Mesenchymal stem cell (in vitro differentiated cells and primary cell): ENCODE measurements at regions not wholly inside any gene's neighbourhood (a gene's known extent, or its start where the extent isn't known, plus 50 kb on each side); places are given as distances from the start of the nearest gene placed in this dataset.

Source experiments
- DNase-seq: peaks from one replicate; pipeline ENCODE4 v3.0.0-alpha.2; 2013
- H2AFZ ChIP-seq: one replicate; pipeline ENCODE4 v1.6.1; 2013; ENCODE audit warnings: low read depth, mild to moderate bottlenecking, control low read depth, inconsistent platforms, low read length, moderate library complexity
- H2AK5ac ChIP-seq: 2 replicates; pipeline ENCODE4 v1.6.1; 2013; ENCODE audit warnings: low read length, moderate library complexity, mild to moderate bottlenecking, inconsistent platforms; ENCODE audit not compliant: severe bottlenecking
- H2BK120ac ChIP-seq: one replicate; pipeline ENCODE4 v1.6.1; 2013; ENCODE audit warnings: low read depth, mild to moderate bottlenecking, inconsistent platforms, low read length, moderate library complexity
- H2BK12ac ChIP-seq, 2 experiments: one replicate each; pipeline ENCODE4 v1.6.1; 2013; ENCODE audit warnings: inconsistent platforms in 2 of 2, low read length in 2 of 2, mild to moderate bottlenecking in 2 of 2, moderate library complexity in 2 of 2, control low read depth in 1 of 2
- H2BK15ac ChIP-seq: one replicate; pipeline ENCODE4 v1.6.1; 2013; ENCODE audit warnings: mild to moderate bottlenecking, low read depth, inconsistent platforms; ENCODE audit not compliant: poor library complexity, severe bottlenecking
- H2BK5ac ChIP-seq: 2 replicates; pipeline ENCODE4 v1.6.1; 2013; ENCODE audit warnings: low read depth, mild to moderate bottlenecking, low read length, control low read depth, inconsistent platforms; ENCODE audit not compliant: poor library complexity, severe bottlenecking
- H3K14ac ChIP-seq, 2 experiments: one replicate each; pipeline ENCODE4 v1.6.1; 2013; ENCODE audit warnings: inconsistent platforms in 2 of 2, low read length in 2 of 2, control low read depth in 1 of 2, mild to moderate bottlenecking in 1 of 2, moderate library complexity in 1 of 2
- H3K18ac ChIP-seq, 2 experiments: one replicate each; pipeline ENCODE4 v1.6.1; 2013; ENCODE audit warnings: inconsistent platforms in 2 of 2, low read length in 2 of 2, control low read depth in 1 of 2, low read depth in 1 of 2, mild to moderate bottlenecking in 1 of 2
- H3K23ac ChIP-seq, 2 experiments: one replicate each; pipeline ENCODE4 v1.6.1; 2013; ENCODE audit warnings: inconsistent platforms in 2 of 2, low read length in 2 of 2, mild to moderate bottlenecking in 2 of 2, moderate library complexity in 2 of 2, control low read depth in 1 of 2
- H3K27ac ChIP-seq: 2 replicates; pipeline ENCODE4 v1.5.1; 2013; ENCODE audit warnings: mild to moderate bottlenecking, moderate library complexity, low read length, control low read depth, inconsistent platforms; ENCODE audit not compliant: poor library complexity, severe bottlenecking
- H3K27me3 ChIP-seq, 2 experiments: 2 replicates each; pipeline versions ENCODE4 v1.6.1 to v1.7.0; 2013; ENCODE audit warnings: low read length in 2 of 2, mild to moderate bottlenecking in 2 of 2, moderate library complexity in 2 of 2, control low read depth in 1 of 2, inconsistent platforms in 1 of 2; ENCODE audit not compliant: control insufficient read depth in 1 of 2, insufficient read depth in 1 of 2
- H3K36me3 ChIP-seq, 2 experiments: 2 replicates each; pipeline versions ENCODE4 v1.6.1 to v1.7.0; 2013; ENCODE audit warnings: low read length in 2 of 2, control low read depth in 1 of 2, inconsistent platforms in 1 of 2, low read depth in 1 of 2, mild to moderate bottlenecking in 1 of 2; ENCODE audit not compliant: insufficient read depth in 2 of 2, control insufficient read depth in 1 of 2
- H3K4ac ChIP-seq, 2 experiments: one replicate each; pipeline ENCODE4 v1.6.1; 2013; ENCODE audit warnings: inconsistent platforms in 2 of 2, low read length in 2 of 2, mild to moderate bottlenecking in 2 of 2, moderate library complexity in 2 of 2, control low read depth in 1 of 2, low read depth in 1 of 2
- H3K4me1 ChIP-seq: 2 replicates; pipeline ENCODE4 v1.6.1; 2013; ENCODE audit warnings: low read depth, low read length, control low read depth; ENCODE audit not compliant: control insufficient read depth, insufficient read depth
- H3K4me2 ChIP-seq: 2 replicates; pipeline ENCODE4 v1.6.1; 2013; ENCODE audit warnings: low read length, mild to moderate bottlenecking, inconsistent platforms; ENCODE audit not compliant: poor library complexity, severe bottlenecking
- H3K4me3 ChIP-seq, 2 experiments: 2 replicates each; pipeline versions ENCODE4 v1.5.1 to v1.7.0; 2013; ENCODE audit warnings: low read length in 2 of 2, mild to moderate bottlenecking in 2 of 2, control low read depth in 1 of 2, low read depth in 1 of 2; ENCODE audit not compliant: insufficient read depth in 1 of 2
- H3K79me1 ChIP-seq: replicated peaks from 2 replicates; pipeline ENCODE4 v1.6.1; 2013; ENCODE audit warnings: mild to moderate bottlenecking, control low read depth, low read length, inconsistent platforms; ENCODE audit not compliant: poor library complexity, severe bottlenecking
- H3K9ac ChIP-seq: 2 replicates; pipeline ENCODE4 v1.7.0; 2013; ENCODE audit warnings: mild to moderate bottlenecking, low read length, moderate library complexity
- H3K9me3 ChIP-seq: 2 replicates; pipeline ENCODE4 v1.7.0; 2013; ENCODE audit warnings: mild to moderate bottlenecking, low read length; ENCODE audit not compliant: control insufficient read depth
- H4K8ac ChIP-seq: one replicate; pipeline ENCODE4 v1.6.1; 2013; ENCODE audit warnings: inconsistent platforms, mild to moderate bottlenecking, low read length, moderate library complexity
- H4K91ac ChIP-seq: one replicate; pipeline ENCODE4 v1.6.1; 2013; ENCODE audit warnings: mild to moderate bottlenecking, low read length, inconsistent platforms
- WGBS: methylation state at CpG from one replicate; pipeline ENCODE4 v1.1.7; 2013; ENCODE audit warnings: mixed read lengths; 5-methylcytosine and 5-hydroxymethylcytosine counted together

GRCh38 chr6:8900056-8900455, 464.7 kb upstream of the SLC35B3 start:
- no peak overlapping the region for H3K27ac ChIP-seq
- no peak overlapping the region for H2AK5ac ChIP-seq
- no peak overlapping the region for H3K18ac ChIP-seq
- no peak overlapping the region for H3K23ac ChIP-seq
- H2AFZ ChIP-seq, result no peak overlapping the region
- H2BK120ac ChIP-seq, result no peak overlapping the region
- no peaks in the 10 kb centered on the region for H3K79me1 ChIP-seq
- no peaks in the 10 kb centered on the region for H3K27me3 ChIP-seq
- H3K14ac ChIP-seq, result no peak overlapping the region
- no peak overlapping the region for H4K91ac ChIP-seq
- DNase-seq, result no peak
- H3K4me1 ChIP-seq, result no peaks in the 10 kb centered on the region
- H3K36me3 ChIP-seq, result no peaks in the 10 kb centered on the region
- H2BK5ac ChIP-seq, result no peak overlapping the region
- no peak overlapping the region for H2BK15ac ChIP-seq
- peaks cover 4% of the 10 kb centered on the region for H3K9me3 ChIP-seq
- WGBS, result 83% methylated on average over 1 of the region's 3 CpGs
- H3K9ac ChIP-seq, result no peak overlapping the region
- H3K4ac ChIP-seq, result no peak overlapping the region
- no peak overlapping the region for H3K4me3 ChIP-seq
- no peak overlapping the region for H4K8ac ChIP-seq
- no peak overlapping the region for H3K4me2 ChIP-seq
- H2BK12ac ChIP-seq, result no peak overlapping the region

GRCh38 chr6:8889514-8889913, 454.2 kb upstream of the SLC35B3 start:
- 74% methylated on average over 5 of the region's 6 CpGs for WGBS
- H2BK120ac ChIP-seq, result no peak overlapping the region
- H3K9ac ChIP-seq, result no peak overlapping the region
- no peak overlapping the region for H2AFZ ChIP-seq
- no peaks in the 10 kb centered on the region for H3K9me3 ChIP-seq
- no peak overlapping the region for H3K4me3 ChIP-seq
- no peak for DNase-seq
- H3K18ac ChIP-seq, result no peak overlapping the region
- no peak overlapping the region for H3K23ac ChIP-seq
- H2BK15ac ChIP-seq, result no peak overlapping the region
- H4K91ac ChIP-seq, result no peak overlapping the region
- no peak overlapping the region for H3K4ac ChIP-seq
- no peak overlapping the region for H4K8ac ChIP-seq
- no peak overlapping the region for H3K14ac ChIP-seq
- no peak overlapping the region for H2BK5ac ChIP-seq
- no peak overlapping the region for H2BK12ac ChIP-seq
- H3K27ac ChIP-seq, result no peak overlapping the region
- no peaks in the 10 kb centered on the region for H3K4me1 ChIP-seq
- peaks cover 0 to 7% of the 10 kb centered on the region in 2 experiments for H3K27me3 ChIP-seq
- H2AK5ac ChIP-seq, result no peak overlapping the region
- no peaks in the 10 kb centered on the region for H3K36me3 ChIP-seq
- H3K4me2 ChIP-seq, result no peak overlapping the region
- no peaks in the 10 kb centered on the region for H3K79me1 ChIP-seq

- Histone ChIP-seq H3K36me3 (no peaks in the 10 kb centered on the region), H3K4ac (no peak overlapping the region), H3K27me3 (peaks cover 0 to 7% of the 10 kb centered on the region in 2 experiments), H4K91ac (no peak overlapping the region), H2AK5ac (no peak overlapping the region), H3K18ac (no peak overlapping the region), H2BK15ac (no peak overlapping the region), H2BK5ac (no peak overlapping the region), H2BK12ac (no peak overlapping the region), H3K79me1 (no peaks in the 10 kb centered on the region), H3K4me3 (no peak overlapping the region), H3K9me3 (no peaks in the 10 kb centered on the region), H3K9ac (no peak overlapping the region), H4K8ac (no peak overlapping the region), H3K23ac (no peak overlapping the region), H3K4me2 (no peak overlapping the region), H3K14ac (no peak overlapping the region), H2AFZ (no peak overlapping the region), H2BK120ac (no peak overlapping the region), H3K4me1 (no peaks in the 10 kb centered on the region), H3K27ac (no peak overlapping the region)
- WGBS, result 68% methylated on average over 2 of the region's 3 CpGs
- no peak for DNase-seq
These were observed 453.1 kb upstream of the SLC35B3 start for GRCh38 chr6:8888468-8888867.

- 0% methylated on average over 1 of the region's 1 CpG for WGBS
- Histone ChIP-seq H3K23ac (no peak overlapping the region), H2BK12ac (no peak overlapping the region), H2AFZ (no peak overlapping the region), H3K4me2 (no peak overlapping the region), H3K9ac (no peak overlapping the region), H4K91ac (no peak overlapping the region), H3K79me1 (no peaks in the 10 kb centered on the region), H3K4ac (no peak overlapping the region), H3K9me3 (peaks cover 7% of the 10 kb centered on the region), H3K14ac (no peak overlapping the region), H3K4me3 (no peak overlapping the region), H2BK5ac (no peak overlapping the region), H3K4me1 (no peaks in the 10 kb centered on the region), H2AK5ac (no peak overlapping the region), H4K8ac (no peak overlapping the region), H3K18ac (no peak overlapping the region), H3K27me3 (no peaks in the 10 kb centered on the region), H2BK15ac (no peak overlapping the region), H3K27ac (no peak overlapping the region), H3K36me3 (no peaks in the 10 kb centered on the region), H2BK120ac (no peak overlapping the region)
- no peak for DNase-seq
These were observed 446.3 kb upstream of the SLC35B3 start for GRCh38 chr6:8881663-8882062.
